ENCODE measurements at regions not wholly inside any gene's neighbourhood (a gene's known extent, or its start where the extent isn't known, plus 50 kb on each side); places are given as distances from the start of the nearest gene placed in this dataset.

DNA sequence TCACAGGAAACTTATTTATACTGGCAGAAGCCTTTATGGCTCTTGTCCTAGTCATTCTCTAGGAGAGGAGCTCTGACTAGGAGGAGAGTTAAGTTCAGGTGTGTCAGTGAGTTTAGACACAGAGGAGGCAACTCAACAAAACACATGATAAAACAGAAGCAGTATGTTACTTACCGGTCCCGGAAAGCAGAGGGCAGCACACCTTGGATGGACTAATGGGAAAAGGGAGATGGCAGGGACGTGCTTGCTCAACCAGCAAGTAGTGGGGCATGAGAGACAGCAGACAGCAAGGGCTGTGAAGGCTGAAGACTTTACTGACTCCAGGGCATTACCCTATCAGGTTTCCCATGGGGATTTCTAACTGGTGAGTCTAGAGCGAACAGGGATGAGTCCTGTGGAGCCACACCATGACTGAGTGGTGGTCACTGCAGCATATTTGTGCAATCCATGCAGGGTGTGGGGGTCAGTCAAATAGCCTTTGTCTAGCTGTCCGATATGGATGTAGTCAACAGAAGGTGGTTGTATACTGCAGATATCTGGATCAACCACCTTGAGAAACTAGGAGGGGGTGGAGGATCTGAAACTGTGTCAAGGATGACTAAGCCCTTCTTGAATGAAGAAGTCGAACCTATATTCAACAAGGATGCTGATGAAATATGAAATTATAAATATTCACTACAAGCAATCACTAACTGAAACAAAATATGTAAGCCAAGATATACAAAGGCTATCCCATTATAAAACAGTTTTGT lies 596.3 kb upstream of the CHRM3 start:
- in situ Hi-C loops (cut with MboI; ENCODE audit: low pct_unique_long_range_greater_than_20kb, low sequenced_read_pairs, unreplicated experiment): no loop called here
- TF ChIP-seq, protein P1, sequence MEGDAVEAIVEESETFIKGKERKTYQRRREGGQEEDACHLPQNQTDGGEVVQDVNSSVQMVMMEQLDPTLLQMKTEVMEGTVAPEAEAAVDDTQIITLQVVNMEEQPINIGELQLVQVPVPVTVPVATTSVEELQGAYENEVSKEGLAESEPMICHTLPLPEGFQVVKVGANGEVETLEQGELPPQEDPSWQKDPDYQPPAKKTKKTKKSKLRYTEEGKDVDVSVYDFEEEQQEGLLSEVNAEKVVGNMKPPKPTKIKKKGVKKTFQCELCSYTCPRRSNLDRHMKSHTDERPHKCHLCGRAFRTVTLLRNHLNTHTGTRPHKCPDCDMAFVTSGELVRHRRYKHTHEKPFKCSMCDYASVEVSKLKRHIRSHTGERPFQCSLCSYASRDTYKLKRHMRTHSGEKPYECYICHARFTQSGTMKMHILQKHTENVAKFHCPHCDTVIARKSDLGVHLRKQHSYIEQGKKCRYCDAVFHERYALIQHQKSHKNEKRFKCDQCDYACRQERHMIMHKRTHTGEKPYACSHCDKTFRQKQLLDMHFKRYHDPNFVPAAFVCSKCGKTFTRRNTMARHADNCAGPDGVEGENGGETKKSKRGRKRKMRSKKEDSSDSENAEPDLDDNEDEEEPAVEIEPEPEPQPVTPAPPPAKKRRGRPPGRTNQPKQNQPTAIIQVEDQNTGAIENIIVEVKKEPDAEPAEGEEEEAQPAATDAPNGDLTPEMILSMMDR (IDR thresholded peaks at IDR 0.05; ENCODE audit: extremely low read depth, insufficient read depth, missing control alignments): no peak
- no peak for DNase-seq (ENCODE audit: low spot score)

GRCh38 chr1:238787471-238787870 lies 598.9 kb upstream of the CHRM3 start:
- no peak for DNase-seq (ENCODE audit: low spot score)
- TF ChIP-seq, protein P1 (IDR thresholded peaks at IDR 0.05; ENCODE audit: extremely low read depth, insufficient read depth, missing control alignments): no peak
- in situ Hi-C loops (cut with MboI; ENCODE audit: low pct_unique_long_range_greater_than_20kb, low sequenced_read_pairs, unreplicated experiment): no loop called here

DNA sequence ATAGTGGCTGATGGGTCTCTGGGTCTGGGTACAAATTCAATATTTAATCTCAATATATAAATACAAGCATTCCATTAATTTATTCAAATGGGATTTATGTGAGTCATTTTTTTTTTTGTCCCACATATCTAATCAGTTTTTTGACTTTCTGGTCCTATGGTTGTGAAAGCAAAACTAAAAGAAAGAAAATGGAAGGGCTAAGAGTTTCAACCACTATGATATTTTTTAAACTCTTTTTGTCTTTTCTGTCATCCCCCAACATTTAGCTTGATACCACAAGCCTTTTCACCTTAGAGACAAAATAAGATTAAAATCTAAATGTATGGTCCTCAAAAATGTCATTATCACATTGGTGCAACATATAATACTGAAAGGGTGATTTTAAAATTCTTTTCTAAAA lies 602.7 kb upstream of the CHRM3 start:
- TF ChIP-seq, protein P1 (IDR thresholded peaks at IDR 0.05; ENCODE audit: extremely low read depth, insufficient read depth, missing control alignments): no peak
- in situ Hi-C loops (cut with MboI; ENCODE audit: low pct_unique_long_range_greater_than_20kb, low sequenced_read_pairs, unreplicated experiment): no loop called here
- no peak for DNase-seq (ENCODE audit: low spot score)

- in situ Hi-C loops (cut with MboI; ENCODE audit: low pct_unique_long_range_greater_than_20kb, low sequenced_read_pairs, unreplicated experiment): no loop called here
- TF ChIP-seq, protein P1 (IDR thresholded peaks at IDR 0.05; ENCODE audit: extremely low read depth, insufficient read depth, missing control alignments): no peak
- DNase-seq (ENCODE audit: low spot score): no peak
Observed at GRCh38 chr1:238779716-238780115, 606.7 kb upstream of the CHRM3 start.

DNA sequence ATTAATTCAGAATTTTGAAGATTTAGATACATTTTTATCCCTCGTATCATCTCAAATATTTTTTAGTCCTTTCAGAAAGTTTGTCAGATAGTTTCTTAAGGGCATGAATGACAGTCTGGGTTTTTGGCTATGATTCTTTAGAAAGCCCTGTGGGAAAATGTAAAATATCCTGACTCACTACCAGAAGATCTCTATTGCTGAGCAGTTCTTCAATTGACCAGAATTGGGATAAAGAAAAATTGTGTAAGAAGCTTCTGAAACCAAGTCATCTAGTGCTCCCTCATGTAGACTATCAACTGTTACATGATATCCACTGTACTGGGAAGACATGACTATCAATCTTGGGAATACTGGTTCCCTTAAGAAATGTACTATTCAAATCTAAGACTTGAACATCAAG lies 608.3 kb upstream of the CHRM3 start:
- no peak for DNase-seq (ENCODE audit: low spot score)
- in situ Hi-C loops (cut with MboI; ENCODE audit: low pct_unique_long_range_greater_than_20kb, low sequenced_read_pairs, unreplicated experiment): no loop called here
- TF ChIP-seq, protein P1 (IDR thresholded peaks at IDR 0.05; ENCODE audit: extremely low read depth, insufficient read depth, missing control alignments): no peak

DNA sequence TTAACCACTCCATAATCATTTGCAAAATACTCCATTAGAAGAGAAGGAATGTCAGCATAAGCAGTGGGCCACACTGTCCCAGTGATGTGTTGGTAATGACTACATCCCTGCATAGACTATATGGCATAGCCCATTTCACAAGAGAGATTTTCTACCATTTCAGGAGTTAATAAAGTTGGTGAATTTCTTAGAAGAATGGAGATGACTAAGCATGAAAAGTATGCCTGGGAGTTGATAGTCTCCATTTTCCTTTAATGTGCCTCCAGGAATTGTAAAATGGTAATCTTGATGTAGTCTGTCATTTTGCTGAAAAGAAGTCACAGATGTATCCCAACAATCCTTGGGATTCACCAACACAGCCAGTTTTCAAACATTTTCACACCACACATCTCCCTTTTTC lies 608.8 kb upstream of the CHRM3 start:
- in situ Hi-C loops (cut with MboI; ENCODE audit: low pct_unique_long_range_greater_than_20kb, low sequenced_read_pairs, unreplicated experiment): no loop called here
- DNase-seq (ENCODE audit: low spot score): no peak
- TF ChIP-seq, protein P1 (IDR thresholded peaks at IDR 0.05; ENCODE audit: extremely low read depth, insufficient read depth, missing control alignments): no peak
